ENCODE measurements at regions not wholly inside any gene's neighbourhood (a gene's known extent, or its start where the extent isn't known, plus 50 kb on each side); places are given as distances from the start of the nearest gene placed in this dataset.

DNA sequence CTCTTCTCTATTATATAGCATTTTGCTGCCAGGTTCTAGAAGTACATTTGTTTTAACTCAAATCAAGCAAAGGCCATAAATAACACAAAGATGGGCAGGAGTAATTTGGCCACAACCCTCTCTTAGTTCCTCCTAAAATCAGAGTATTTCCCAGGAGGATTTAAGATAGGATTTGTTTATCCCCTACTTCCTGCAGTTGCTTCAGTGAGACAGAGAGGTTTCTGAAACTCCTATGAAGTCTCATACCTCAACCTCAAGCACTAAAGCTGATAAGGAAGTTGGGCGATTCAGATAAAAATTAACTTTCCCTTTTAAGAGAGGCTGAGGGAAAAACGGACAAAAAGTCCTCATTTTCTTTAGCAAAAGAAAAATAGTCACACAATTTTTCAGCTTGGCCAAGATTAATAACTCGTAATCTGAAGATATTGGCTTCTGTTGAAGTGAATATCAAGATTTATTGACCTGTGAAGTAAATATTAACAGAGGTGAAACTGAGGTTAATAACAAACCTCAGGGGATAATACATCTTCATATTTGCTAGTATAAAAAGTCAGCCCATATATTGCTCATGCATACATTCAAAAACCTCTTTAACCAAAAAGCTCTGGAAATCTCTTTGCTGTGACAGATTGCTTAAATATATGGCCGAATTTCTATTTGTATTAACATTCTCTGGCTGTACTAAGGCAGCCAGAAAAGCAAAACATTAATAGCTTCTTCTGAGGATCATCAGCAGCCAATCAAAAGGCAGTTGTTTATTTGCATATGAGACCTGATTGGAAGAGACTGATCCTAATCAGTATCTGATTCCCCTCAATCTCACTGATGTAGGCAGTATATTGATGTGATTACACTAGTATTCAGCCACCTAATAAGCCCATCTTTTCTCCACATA is 90.6 kb upstream of the GADL1 start:
- TF ChIP-seq, protein P1, sequence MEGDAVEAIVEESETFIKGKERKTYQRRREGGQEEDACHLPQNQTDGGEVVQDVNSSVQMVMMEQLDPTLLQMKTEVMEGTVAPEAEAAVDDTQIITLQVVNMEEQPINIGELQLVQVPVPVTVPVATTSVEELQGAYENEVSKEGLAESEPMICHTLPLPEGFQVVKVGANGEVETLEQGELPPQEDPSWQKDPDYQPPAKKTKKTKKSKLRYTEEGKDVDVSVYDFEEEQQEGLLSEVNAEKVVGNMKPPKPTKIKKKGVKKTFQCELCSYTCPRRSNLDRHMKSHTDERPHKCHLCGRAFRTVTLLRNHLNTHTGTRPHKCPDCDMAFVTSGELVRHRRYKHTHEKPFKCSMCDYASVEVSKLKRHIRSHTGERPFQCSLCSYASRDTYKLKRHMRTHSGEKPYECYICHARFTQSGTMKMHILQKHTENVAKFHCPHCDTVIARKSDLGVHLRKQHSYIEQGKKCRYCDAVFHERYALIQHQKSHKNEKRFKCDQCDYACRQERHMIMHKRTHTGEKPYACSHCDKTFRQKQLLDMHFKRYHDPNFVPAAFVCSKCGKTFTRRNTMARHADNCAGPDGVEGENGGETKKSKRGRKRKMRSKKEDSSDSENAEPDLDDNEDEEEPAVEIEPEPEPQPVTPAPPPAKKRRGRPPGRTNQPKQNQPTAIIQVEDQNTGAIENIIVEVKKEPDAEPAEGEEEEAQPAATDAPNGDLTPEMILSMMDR (conservative IDR thresholded peaks at IDR 0.05; ENCODE audit: low read length): no peak
- no peak for TF ChIP-seq EZH2phosphoT487 (IDR thresholded peaks at IDR 0.05; ENCODE audit: borderline replicate concordance)

Data from Loucy (cell line).